SU-DHL-6 (cell line): ENCODE measurements at regions not wholly inside any gene's neighbourhood (a gene's known extent, or its start where the extent isn't known, plus 50 kb on each side); places are given as distances from the start of the nearest gene placed in this dataset.

Source experiments
- H2AFZ ChIP-seq: fragments of 200-600 bp; sonication (generic); 2 replicates; pipeline ENCODE4 v1.6.1; 2014; ENCODE audit warnings: low read depth, mild to moderate bottlenecking, moderate library complexity, mixed read lengths, antibody characterized with exemption, low read length; ENCODE audit not compliant: severe bottlenecking
- H3F3A ChIP-seq: fragments of 200-600 bp; shearing (Covaris generic); 2 replicates; pipeline ENCODE4 v1.6.0; 2016; ENCODE audit warnings: antibody characterized with exemption, mild to moderate bottlenecking; ENCODE audit not compliant: insufficient read depth
- H3K27ac ChIP-seq: fragments of 200-600 bp; sonication (generic); 2 replicates; pipeline ENCODE4 v1.5.1; 2016; ENCODE audit warnings: low read depth, mild to moderate bottlenecking, low read length, moderate library complexity, mixed read lengths
- H3K27me3 ChIP-seq: fragments of 200-600 bp; sonication (generic), shearing (Covaris generic); 2 replicates; pipeline ENCODE4 v1.6.0; 2014; ENCODE audit warnings: mild to moderate bottlenecking, low read length
- H3K36me3 ChIP-seq: fragments of 200-600 bp; sonication (generic); 2 replicates; pipeline ENCODE4 v1.6.1; 2014; ENCODE audit warnings: mild to moderate bottlenecking, low read length, mixed read lengths
- H3K4me2 ChIP-seq: fragments of 300-600, 200-600 bp; shearing (Covaris generic), sonication (generic); 2 replicates; pipeline ENCODE4 v1.6.0; 2014; ENCODE audit warnings: low read length, low read depth, mild to moderate bottlenecking; ENCODE audit not compliant: poor library complexity, severe bottlenecking
- H3K4me3 ChIP-seq: fragments of 200-600 bp; sonication (generic); 2 replicates; pipeline ENCODE4 v1.5.1; 2014; ENCODE audit warnings: antibody characterized with exemption, low read length, mild to moderate bottlenecking, mixed read lengths; ENCODE audit not compliant: insufficient read depth, poor library complexity, severe bottlenecking
- H3K79me2 ChIP-seq: fragments of 200-600 bp; sonication (generic); 2 replicates; pipeline ENCODE4 v1.6.1; 2014; ENCODE audit warnings: mild to moderate bottlenecking, low read length, moderate library complexity; ENCODE audit not compliant: insufficient read depth
- H3K9ac ChIP-seq: fragments of 200-600 bp; sonication (generic); 2 replicates; pipeline ENCODE4 v1.7.0; 2014; ENCODE audit warnings: mild to moderate bottlenecking, low read length
- H3K9me2 ChIP-seq: fragments of 200-600 bp; sonication (generic); replicated peaks from 2 replicates; pipeline ENCODE4 v1.6.1; 2014; ENCODE audit warnings: low read length; ENCODE audit not compliant: insufficient read depth
- H3K9me3 ChIP-seq: fragments of 200-600 bp; sonication (generic); 2 replicates; pipeline ENCODE4 v1.6.1; 2014; ENCODE audit warnings: low read length, mixed read lengths; ENCODE audit not compliant: insufficient read depth
- H4K20me1 ChIP-seq: fragments of 200-600 bp; sonication (generic); 2 replicates; pipeline ENCODE4 v1.6.1; 2014; ENCODE audit warnings: low read depth, mild to moderate bottlenecking, antibody characterized with exemption, low read length, moderate library complexity, mixed read lengths
- CTCF ChIP-seq: fragments of 200-600 bp; sonication (generic); IDR thresholded peaks from one replicate; pipeline ENCODE4 v1.5.1; 2017; ENCODE audit warnings: antibody characterized with exemption, mild to moderate bottlenecking, low read length, moderate library complexity; ENCODE audit not compliant: insufficient read depth, poor library complexity, severe bottlenecking
- EZH2phosphoT487 ChIP-seq: fragments of 200-600 bp; sonication (generic), shearing (Covaris generic); conservative IDR thresholded peaks from 2 replicates; pipeline ENCODE4 v1.6.1; 2018; ENCODE audit warnings: mild to moderate bottlenecking, antibody characterized with exemption, low read length, moderate library complexity, mixed read lengths

DNA sequence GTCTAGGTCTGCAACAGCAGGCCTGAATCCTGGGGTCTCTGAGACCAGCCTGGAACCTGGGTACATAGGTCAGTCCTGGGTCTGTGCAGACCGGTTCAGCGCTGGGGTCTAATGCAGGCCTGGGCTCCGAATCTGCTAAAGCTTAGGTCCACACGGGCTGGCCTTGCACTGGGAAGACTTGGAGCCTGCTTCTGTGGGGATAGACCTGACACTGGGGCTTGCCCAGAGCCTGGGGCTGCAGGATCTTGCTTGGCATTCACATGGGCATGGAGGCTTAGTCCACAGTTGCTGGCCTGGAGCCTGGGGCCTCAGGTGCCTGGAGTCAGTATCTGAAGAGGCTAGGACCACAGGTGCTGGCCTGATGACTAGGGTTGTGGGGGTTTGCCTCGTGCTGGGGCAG, 369.8 kb upstream of the SEL1L start:
- TF ChIP-seq EZH2phosphoT487, result no peak
- no peak for TF ChIP-seq CTCF
- no peaks in the 10 kb centered on the region for H3K36me3 ChIP-seq

DNA sequence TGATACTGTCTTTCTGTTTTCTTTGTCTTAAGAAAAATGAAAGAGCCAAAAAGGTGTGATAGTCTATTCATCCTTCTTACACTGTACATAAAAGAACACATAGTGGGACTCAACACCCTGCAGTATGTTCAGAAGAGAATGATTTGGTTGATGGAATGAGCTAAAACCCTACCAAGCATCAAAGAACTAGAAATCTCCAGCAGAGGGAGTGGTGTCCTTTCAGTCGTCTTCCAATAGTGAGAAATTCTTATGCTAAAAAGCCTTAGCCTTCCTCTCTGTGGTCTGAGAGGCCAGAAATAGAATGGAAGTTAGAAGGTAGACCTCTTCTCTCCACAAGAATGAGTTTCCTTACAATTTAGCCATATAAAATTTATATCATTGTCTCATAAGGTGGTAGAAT, 393.4 kb upstream of the SEL1L start:
- TF ChIP-seq CTCF (no peak), EZH2phosphoT487 (no peak)

More for the DNA sequence above, 369.8 kb upstream of the SEL1L start:
- Histone ChIP-seq H3K79me2 (no peaks in the 10 kb centered on the region), H3F3A (no peaks in the 10 kb centered on the region), H4K20me1 (no peaks in the 10 kb centered on the region), H3K4me2 (no peak overlapping the region), H3K9me2 (no peaks in the 10 kb centered on the region), H3K27me3 (no peaks in the 10 kb centered on the region), H2AFZ (no peak overlapping the region), H3K9me3 (no peaks in the 10 kb centered on the region), H3K9ac (no peak overlapping the region), H3K27ac (no peak overlapping the region), H3K4me3 (no peak overlapping the region)

DNA sequence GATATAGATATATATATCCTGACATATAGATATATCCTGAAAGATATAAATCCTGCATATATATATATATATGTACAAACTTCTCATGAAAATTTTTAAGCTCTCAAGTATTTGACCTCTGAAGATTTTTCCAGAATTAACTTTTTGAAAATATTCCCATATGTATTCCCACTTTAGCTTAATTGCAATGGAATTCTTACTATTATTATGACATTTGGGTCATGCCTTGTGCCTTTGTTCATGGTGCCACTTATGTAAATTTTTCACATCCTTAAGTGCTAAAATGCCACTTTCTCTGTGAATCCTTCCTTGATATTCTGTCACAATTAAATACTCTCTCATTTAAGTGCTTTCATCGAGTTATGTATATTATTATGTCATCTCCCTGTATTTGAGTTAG, 398.2 kb upstream of the SEL1L start:
- no peak overlapping the region for H2AFZ ChIP-seq
- H3K36me3 ChIP-seq, result no peaks in the 10 kb centered on the region
- H3K9me2 ChIP-seq, result no peaks in the 10 kb centered on the region
- no peak overlapping the region for H3K4me3 ChIP-seq
- H3K27me3 ChIP-seq, result no peaks in the 10 kb centered on the region
- H3F3A ChIP-seq, result no peaks in the 10 kb centered on the region
- H3K4me2 ChIP-seq, result no peak overlapping the region
- H3K27ac ChIP-seq, result no peak overlapping the region
- no peak overlapping the region for H3K9ac ChIP-seq
- H4K20me1 ChIP-seq, result no peaks in the 10 kb centered on the region
- no peak for TF ChIP-seq CTCF
- TF ChIP-seq EZH2phosphoT487, result no peak
- H3K9me3 ChIP-seq, result no peaks in the 10 kb centered on the region
- H3K79me2 ChIP-seq, result no peaks in the 10 kb centered on the region

More for the DNA sequence above, 393.4 kb upstream of the SEL1L start:
- no peaks in the 10 kb centered on the region for H3K9me3 ChIP-seq
- no peaks in the 10 kb centered on the region for H3F3A ChIP-seq
- no peak overlapping the region for H3K4me3 ChIP-seq
- H3K36me3 ChIP-seq, result no peaks in the 10 kb centered on the region
- no peaks in the 10 kb centered on the region for H4K20me1 ChIP-seq
- H3K27ac ChIP-seq, result no peak overlapping the region
- no peaks in the 10 kb centered on the region for H3K9me2 ChIP-seq
- H3K27me3 ChIP-seq, result no peaks in the 10 kb centered on the region
- no peaks in the 10 kb centered on the region for H3K79me2 ChIP-seq
- H3K9ac ChIP-seq, result no peak overlapping the region
- H2AFZ ChIP-seq, result no peak overlapping the region
- H3K4me2 ChIP-seq, result no peak overlapping the region
